ENCODE measurements at regions not wholly inside any gene's neighbourhood (a gene's known extent, or its start where the extent isn't known, plus 50 kb on each side); places are given as distances from the start of the nearest gene placed in this dataset.
A peak's percentile ranks its signal among the peaks of the same experiment; 100 is the strongest.
"Not testable (repeated sequence)": the region's sequence is repeated elsewhere in the genome, so short reads cannot be mapped to it uniquely, and the experiment has no call there.

DNA sequence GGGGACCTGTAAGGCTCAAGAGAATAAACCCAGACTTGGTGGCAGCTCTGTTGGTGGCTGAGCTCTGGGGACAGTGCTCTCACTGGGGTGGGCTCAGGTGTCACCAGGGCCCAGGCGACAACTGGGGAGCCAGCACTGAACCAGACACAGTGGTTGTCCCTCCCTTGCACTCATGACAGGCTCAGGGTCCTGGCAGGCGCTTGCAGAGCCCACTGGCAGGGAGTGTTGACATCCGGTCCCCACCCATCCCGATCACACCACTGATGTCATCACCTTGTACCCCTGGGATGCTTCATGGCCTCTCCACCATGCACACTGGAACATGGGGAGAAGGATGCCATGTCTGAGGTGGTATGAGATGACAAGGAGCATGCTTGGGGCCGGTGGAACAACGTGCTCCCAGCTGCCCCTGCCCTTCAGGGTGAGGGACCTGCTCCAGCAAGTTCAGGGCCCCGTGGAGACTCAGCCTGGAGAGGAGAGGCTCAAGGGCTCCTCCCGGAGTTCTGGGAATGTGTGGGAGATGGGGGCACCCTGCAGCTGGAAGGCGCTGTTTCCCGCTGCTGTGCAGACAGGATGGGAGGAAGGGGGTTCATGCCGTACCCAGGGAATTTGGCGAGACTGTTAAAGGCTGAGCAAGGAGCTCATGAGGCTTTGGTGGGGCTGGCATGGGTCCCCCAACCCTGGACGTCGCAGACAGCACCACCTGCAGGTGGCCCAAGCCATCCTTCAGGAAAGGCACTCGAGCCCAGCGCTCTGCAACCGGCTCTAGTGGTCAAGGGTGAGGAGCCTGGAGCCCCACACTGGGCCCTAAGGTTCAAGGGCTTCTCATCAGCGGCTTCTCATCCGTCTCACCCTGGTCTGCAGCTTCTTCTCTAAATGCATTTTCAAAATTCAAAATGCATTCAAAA, 141.1 kb upstream of the ZNF469 start:
- H3K4me3 ChIP-seq (ENCODE audit: low read depth, low read length); H3K27ac ChIP-seq (ENCODE audit: extremely low read depth, low read depth, low read length); H3K36me3 ChIP-seq (ENCODE audit: control insufficient read depth in 2 of 2, insufficient read depth in 1 of 2, low read length in 2 of 2); H3K9me3 ChIP-seq (ENCODE audit: control insufficient read depth, insufficient read depth, low read depth, low read length); H3K4me1 ChIP-seq (ENCODE audit: control insufficient read depth, insufficient read depth, low read length); POLR2A ChIA-PET: not testable (repeated sequence)
- CTCF ChIA-PET: interaction anchor here (0.6 kb wide), 1 partner anchor 28 kb away, joined by 5 read pairs; no protein-coding TSS in a partner anchor

DNA sequence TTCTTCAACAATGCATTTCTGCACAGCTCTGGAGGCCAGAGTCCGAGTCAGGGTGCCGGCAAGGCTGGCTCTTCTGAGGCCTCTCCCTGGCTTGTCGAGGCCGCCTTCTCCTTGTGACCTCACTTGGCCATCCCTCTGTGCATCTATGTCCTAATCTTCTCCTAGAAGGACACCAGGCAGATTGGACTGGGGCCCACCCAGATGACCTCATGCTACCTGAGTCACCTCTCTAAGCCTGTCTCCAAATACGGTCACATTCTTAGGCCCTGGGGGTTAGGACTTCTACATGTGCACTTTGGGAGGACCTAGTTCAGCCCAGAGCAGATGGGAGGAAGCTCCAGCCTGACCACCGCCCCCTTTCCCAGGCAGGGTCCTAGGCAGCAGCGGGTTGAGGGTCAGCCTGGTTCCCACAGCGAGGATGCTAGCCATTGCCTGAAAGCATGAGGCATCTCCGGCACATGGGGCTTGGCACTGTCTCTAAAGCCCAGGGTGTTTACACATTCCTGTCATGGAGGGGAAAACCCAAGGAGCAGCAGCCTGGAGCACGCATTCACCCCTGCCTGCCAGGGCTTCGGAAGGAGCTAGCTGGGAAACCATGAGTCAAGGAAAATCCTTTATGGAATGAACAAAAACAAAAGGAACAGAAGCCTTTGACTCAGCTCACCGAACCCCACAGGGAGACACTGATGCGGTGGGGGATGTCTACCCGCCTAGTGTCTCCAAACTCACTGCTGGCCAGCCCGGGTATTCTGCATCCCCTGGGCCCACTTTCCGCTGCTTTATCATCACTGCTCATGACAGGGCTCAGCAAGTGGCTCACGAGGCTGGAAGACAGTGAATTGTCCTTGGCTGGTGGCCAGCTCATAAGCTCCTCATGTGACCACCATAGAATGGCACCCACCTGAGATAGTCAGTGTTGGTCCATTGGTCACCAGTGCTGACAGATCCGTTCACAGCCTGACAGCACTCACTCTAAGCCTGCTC, 140.2 kb upstream of the ZNF469 start:
- H3K36me3 ChIP-seq (ENCODE audit: control insufficient read depth in 2 of 2, insufficient read depth in 1 of 2, low read length in 2 of 2); H3K9me3 ChIP-seq (ENCODE audit: control insufficient read depth, insufficient read depth, low read depth, low read length); H3K27ac ChIP-seq (ENCODE audit: extremely low read depth, low read depth, low read length); POLR2A ChIA-PET; H3K4me3 ChIP-seq (ENCODE audit: low read depth, low read length); H3K4me1 ChIP-seq (ENCODE audit: control insufficient read depth, insufficient read depth, low read length); CTCF ChIA-PET: not testable (repeated sequence)
- TF ChIP-seq ZIC2 (tag by site-specific recombination; IDR thresholded peaks at IDR 0.05): peak; percentile 40; the same call in 1 of the 2 replicates
- TF ChIP-seq, protein P1, sequence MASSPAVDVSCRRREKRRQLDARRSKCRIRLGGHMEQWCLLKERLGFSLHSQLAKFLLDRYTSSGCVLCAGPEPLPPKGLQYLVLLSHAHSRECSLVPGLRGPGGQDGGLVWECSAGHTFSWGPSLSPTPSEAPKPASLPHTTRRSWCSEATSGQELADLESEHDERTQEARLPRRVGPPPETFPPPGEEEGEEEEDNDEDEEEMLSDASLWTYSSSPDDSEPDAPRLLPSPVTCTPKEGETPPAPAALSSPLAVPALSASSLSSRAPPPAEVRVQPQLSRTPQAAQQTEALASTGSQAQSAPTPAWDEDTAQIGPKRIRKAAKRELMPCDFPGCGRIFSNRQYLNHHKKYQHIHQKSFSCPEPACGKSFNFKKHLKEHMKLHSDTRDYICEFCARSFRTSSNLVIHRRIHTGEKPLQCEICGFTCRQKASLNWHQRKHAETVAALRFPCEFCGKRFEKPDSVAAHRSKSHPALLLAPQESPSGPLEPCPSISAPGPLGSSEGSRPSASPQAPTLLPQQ (tag by site-specific recombination; IDR thresholded peaks at IDR 0.05): peak; percentile 67
- TF ChIP-seq GLIS1 (tag by site-specific recombination; IDR thresholded peaks at IDR 0.05): 0 out of 2 replicates have a peak, but pooled peaks have one; percentile 19
- TF ChIP-seq, protein P2, sequence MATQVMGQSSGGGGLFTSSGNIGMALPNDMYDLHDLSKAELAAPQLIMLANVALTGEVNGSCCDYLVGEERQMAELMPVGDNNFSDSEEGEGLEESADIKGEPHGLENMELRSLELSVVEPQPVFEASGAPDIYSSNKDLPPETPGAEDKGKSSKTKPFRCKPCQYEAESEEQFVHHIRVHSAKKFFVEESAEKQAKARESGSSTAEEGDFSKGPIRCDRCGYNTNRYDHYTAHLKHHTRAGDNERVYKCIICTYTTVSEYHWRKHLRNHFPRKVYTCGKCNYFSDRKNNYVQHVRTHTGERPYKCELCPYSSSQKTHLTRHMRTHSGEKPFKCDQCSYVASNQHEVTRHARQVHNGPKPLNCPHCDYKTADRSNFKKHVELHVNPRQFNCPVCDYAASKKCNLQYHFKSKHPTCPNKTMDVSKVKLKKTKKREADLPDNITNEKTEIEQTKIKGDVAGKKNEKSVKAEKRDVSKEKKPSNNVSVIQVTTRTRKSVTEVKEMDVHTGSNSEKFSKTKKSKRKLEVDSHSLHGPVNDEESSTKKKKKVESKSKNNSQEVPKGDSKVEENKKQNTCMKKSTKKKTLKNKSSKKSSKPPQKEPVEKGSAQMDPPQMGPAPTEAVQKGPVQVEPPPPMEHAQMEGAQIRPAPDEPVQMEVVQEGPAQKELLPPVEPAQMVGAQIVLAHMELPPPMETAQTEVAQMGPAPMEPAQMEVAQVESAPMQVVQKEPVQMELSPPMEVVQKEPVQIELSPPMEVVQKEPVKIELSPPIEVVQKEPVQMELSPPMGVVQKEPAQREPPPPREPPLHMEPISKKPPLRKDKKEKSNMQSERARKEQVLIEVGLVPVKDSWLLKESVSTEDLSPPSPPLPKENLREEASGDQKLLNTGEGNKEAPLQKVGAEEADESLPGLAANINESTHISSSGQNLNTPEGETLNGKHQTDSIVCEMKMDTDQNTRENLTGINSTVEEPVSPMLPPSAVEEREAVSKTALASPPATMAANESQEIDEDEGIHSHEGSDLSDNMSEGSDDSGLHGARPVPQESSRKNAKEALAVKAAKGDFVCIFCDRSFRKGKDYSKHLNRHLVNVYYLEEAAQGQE (tag by site-specific recombination; IDR thresholded peaks at IDR 0.05): peak; percentile 63; the same call in 1 of the 2 replicates
- TF ChIP-seq ZFP69B (tag by site-specific recombination; IDR thresholded peaks at IDR 0.05): peak; percentile 28; the same call in 1 of the 2 replicates

DNA sequence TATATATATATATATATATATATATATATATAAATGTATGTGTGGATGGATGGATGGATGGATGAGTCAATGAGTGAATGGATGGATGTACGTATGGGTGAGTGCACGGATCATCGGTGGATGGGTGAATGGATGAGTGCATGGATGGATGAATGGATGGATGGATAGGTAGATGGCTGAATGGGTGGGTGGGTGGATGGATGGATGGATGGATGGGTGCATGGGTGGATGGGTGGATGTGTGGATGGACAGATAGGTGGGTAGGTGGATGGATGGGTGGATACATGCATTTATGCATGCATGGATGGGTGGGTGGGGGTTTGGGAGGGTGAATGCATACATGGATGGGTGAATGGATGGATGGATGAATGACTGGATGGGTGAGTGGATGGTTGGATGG, 138.8 kb upstream of the ZNF469 start:
- H3K4me3 ChIP-seq (ENCODE audit: low read depth, low read length); H3K9me3 ChIP-seq (ENCODE audit: control insufficient read depth, insufficient read depth, low read depth, low read length); CTCF ChIA-PET; H3K27ac ChIP-seq (ENCODE audit: extremely low read depth, low read depth, low read length); H3K36me3 ChIP-seq (ENCODE audit: control insufficient read depth in 2 of 2, insufficient read depth in 1 of 2, low read length in 2 of 2); POLR2A ChIA-PET; H3K4me1 ChIP-seq (ENCODE audit: control insufficient read depth, insufficient read depth, low read length): not testable (repeated sequence)

DNA sequence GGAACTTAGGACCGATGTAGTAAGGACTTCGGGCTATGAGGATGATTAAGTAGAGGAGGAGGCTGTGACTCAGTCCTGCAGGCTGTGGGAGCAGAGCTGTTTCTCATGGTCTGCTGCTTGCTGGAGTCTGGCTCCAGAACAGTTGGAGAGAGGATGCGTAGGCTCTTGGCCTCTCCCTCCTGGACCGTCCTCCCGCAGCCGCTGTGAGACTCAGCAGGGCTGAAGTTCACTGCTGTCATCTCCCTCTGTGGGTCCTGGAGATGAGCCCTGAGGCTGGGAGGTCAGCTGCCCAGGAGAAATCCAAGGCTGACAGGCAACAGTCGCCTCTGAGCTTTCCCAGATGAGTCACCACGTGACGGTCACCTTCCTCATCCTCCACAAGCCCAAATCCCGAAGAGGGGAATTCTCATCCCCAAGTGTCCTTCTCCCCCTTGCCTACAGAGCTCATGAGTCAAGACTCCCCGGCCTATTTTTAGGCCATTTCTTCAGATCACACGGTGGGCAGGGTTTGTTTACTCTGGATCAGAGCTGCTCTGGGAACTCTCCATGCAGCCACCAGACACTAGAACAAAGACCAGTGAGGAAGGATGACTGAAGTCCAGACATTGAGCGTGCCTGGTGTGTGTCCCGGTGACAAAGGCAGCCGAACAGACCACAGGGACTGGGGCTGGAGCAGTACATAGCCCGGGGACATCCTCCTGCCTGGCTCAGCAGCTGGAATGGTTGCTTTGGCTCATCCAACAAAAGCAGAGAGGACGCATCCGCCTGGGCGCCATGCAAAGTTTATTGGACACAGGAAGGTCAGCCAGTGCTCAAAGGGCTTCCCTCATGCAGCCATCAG, 137.3 kb upstream of the ZNF469 start:
- POLR2A ChIA-PET; H3K4me3 ChIP-seq (ENCODE audit: low read depth, low read length); CTCF ChIA-PET: not testable (repeated sequence)

DNA sequence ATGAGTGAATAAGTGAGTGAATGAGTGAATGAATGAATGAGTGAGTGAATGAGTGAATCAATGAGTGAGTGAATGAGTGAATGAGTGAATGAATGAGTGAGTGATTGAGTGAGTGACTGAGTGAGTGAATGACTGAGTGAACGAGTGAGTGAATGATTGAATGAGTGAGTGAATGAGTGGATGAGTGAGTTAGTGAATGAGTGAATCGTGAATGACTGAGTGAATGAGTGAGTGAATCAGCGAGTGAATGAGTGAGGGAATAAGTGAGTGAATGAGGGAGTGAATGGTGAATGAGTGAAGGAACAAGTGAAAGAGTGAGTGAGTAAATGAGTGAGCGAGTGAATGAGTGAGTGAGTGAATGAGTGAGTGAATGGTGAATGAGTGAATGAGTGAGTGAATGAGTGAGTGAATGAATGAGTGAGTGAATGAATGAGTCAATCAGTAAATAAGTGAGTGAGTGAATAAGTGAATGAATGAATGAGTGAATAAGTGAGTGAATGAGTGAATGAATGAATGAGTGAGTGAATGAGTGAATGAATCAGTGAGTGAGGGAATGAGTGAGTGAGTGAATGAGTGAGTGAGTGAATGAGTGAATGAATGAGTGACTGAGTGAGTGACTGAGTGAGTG, 135.7 kb upstream of the ZNF469 start:
- H3K9me3 ChIP-seq (ENCODE audit: control insufficient read depth, insufficient read depth, low read depth, low read length); CTCF ChIA-PET; H3K36me3 ChIP-seq (ENCODE audit: control insufficient read depth in 2 of 2, insufficient read depth in 1 of 2, low read length in 2 of 2); POLR2A ChIA-PET; H3K4me1 ChIP-seq (ENCODE audit: control insufficient read depth, insufficient read depth, low read length); H3K4me3 ChIP-seq (ENCODE audit: low read depth, low read length); H3K27ac ChIP-seq (ENCODE audit: extremely low read depth, low read depth, low read length): not testable (repeated sequence)

More for the DNA sequence above, 137.3 kb upstream of the ZNF469 start:
- not testable (repeated sequence) for H3K4me1 ChIP-seq (ENCODE audit: control insufficient read depth, insufficient read depth, low read length); H3K36me3 ChIP-seq (ENCODE audit: control insufficient read depth in 2 of 2, insufficient read depth in 1 of 2, low read length in 2 of 2); H3K27ac ChIP-seq (ENCODE audit: extremely low read depth, low read depth, low read length); H3K9me3 ChIP-seq (ENCODE audit: control insufficient read depth, insufficient read depth, low read depth, low read length)
